Esophagus squamous epithelium (tissue), 5 donors: ENCODE measurements at regions not wholly inside any gene's neighbourhood (a gene's known extent, or its start where the extent isn't known, plus 50 kb on each side); places are given as distances from the start of the nearest gene placed in this dataset.
A peak's percentile ranks its signal among the peaks of the same experiment; 100 is the strongest.

Experiments used
- DNase-seq: peaks from one replicate; lab custom pipeline; 2025; lab: John Stamatoyannopoulos, UW
- H3K27ac ChIP-seq, 4 donors: fragments of 200-600 bp; sonication (generic); one replicate each; pipeline ENCODE4 v1.5.1; 2016 to 2019; ENCODE audit warnings: mild to moderate bottlenecking in 1 of 4
- H3K27me3 ChIP-seq, 4 donors: fragments of 200-600 bp; sonication (generic); 1 replicate in 3 of 4; 2 replicates in 1 of 4; pipeline versions ENCODE4 v1.5.1 to v1.6.0; 2017 to 2021; ENCODE audit warnings: antibody characterized with exemption in 1 of 4
- H3K36me3 ChIP-seq, 3 donors: fragments of 200-600 bp; sonication (generic); one replicate each; pipeline ENCODE4 v1.5.1; 2016 to 2019
- H3K4me1 ChIP-seq, 3 donors: fragments of 200-600 bp; sonication (generic); one replicate each; pipeline ENCODE4 v1.5.1; 2017 to 2019
- H3K4me3 ChIP-seq, 4 donors: fragments of 200-600 bp; sonication (generic); 1 replicate in 3 of 4; 2 replicates in 1 of 4; pipeline ENCODE4 v1.5.1; 2016 to 2019; ENCODE audit warnings: mild to moderate bottlenecking in 2 of 4, moderate library complexity in 1 of 4
- H3K9me3 ChIP-seq, 3 donors: fragments of 200-600 bp; sonication (generic); one replicate each; pipeline ENCODE4 v1.5.1; 2016 to 2019
- POLR2A ChIP-seq, 4 donors: fragments of 450-650 bp; IDR thresholded peaks; one replicate each; pipeline ENCODE4 v1.6.1; 2017; ENCODE audit warnings: antibody characterized with exemption in 4 of 4, mild to moderate bottlenecking in 4 of 4, moderate library complexity in 3 of 4
- WGBS, 2 donors: methylation state at CpG; one replicate each; pipeline ENCODE4 v1.1.5; 2018; 5-methylcytosine and 5-hydroxymethylcytosine counted together
- intact Hi-C: fragments of 100-400 bp; cut with DNase I; formaldehyde crosslinking; loops from one replicate; pipeline ENCODE4 v1.15.0; 2022
- TF ChIP-seq, protein P1 (sequence below), 6 experiments: fragments of 450-650 bp in 4 of 6; fragments of 200-600 bp in 2 of 6; sonication (generic) in 2 of 6; IDR thresholded peaks; one replicate each; pipeline ENCODE4 v1.5.1; 2016 to 2019; ENCODE audit warnings: antibody characterized with exemption in 6 of 6, mild to moderate bottlenecking in 4 of 6, moderate library complexity in 4 of 6
- donor health status: DM: yes; HTN: yes; CAD: no.

DNA sequence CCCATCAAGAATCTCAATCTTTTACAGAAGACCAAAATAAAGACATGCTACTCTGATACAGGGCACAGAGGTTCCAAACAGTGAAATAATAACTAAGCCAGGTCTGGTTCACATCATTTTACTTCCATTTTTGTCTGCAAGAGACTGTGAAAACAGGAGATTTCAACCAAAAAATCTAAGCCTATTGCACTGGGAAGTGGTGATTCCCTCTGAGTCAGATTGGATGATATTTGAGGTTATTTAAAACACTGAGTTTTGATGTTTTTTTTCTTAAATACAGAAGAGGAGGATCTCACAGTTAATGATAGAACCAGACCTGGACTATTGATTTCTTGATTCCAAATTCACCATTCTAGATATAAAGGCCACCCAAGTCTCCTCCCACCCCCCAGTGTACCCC is 117.3 kb upstream of the FAM20A start:
- TF ChIP-seq, protein P1, sequence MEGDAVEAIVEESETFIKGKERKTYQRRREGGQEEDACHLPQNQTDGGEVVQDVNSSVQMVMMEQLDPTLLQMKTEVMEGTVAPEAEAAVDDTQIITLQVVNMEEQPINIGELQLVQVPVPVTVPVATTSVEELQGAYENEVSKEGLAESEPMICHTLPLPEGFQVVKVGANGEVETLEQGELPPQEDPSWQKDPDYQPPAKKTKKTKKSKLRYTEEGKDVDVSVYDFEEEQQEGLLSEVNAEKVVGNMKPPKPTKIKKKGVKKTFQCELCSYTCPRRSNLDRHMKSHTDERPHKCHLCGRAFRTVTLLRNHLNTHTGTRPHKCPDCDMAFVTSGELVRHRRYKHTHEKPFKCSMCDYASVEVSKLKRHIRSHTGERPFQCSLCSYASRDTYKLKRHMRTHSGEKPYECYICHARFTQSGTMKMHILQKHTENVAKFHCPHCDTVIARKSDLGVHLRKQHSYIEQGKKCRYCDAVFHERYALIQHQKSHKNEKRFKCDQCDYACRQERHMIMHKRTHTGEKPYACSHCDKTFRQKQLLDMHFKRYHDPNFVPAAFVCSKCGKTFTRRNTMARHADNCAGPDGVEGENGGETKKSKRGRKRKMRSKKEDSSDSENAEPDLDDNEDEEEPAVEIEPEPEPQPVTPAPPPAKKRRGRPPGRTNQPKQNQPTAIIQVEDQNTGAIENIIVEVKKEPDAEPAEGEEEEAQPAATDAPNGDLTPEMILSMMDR (IDR thresholded peaks at IDR 0.05) = no peak
- TF ChIP-seq POLR2A (IDR thresholded peaks at IDR 0.05) = no peak
- no peaks in the 10 kb centered on the region for H3K36me3 ChIP-seq
- no peak overlapping the region for H3K4me3 ChIP-seq
- H3K27ac ChIP-seq = no peak overlapping the region
- no peak for DNase-seq
- H3K4me1 ChIP-seq = no peaks in the 10 kb centered on the region
- intact Hi-C loops = no loop called here
- H3K9me3 ChIP-seq = no peaks in the 10 kb centered on the region
- peaks cover 0 to 7% (median 0%) of the 10 kb centered on the region in 4 donors for H3K27me3 ChIP-seq

DNA sequence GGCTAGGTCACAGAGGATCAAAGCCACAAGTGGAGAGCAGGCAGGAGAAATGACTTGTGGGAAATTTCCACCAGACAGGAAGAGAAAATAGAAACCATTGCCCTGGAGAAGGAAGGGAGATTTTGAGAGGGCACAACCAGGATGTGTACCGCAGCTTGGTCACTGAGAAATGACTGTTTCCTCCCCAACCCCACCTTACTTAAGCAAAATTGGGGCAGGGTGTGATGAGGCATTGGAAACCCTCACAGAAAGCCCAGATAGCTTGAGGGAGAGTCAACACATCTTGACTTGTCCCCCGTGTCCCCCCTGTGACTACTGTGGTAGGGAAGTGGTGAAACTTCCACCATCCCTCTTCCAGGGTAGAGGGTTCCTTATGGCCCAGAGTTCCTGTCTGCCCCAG is 113.5 kb upstream of the FAM20A start:
- Histone ChIP-seq H3K4me1 (no peaks in the 10 kb centered on the region), H3K9me3 (no peaks in the 10 kb centered on the region), H3K27ac (no peak overlapping the region), H3K27me3 (peaks cover 0 to 4% (median 0%) of the 10 kb centered on the region in 4 donors), H3K36me3 (no peaks in the 10 kb centered on the region), H3K4me3 (no peak overlapping the region)
- intact Hi-C loops = no loop called here
- 72 to 76% methylated on average over 1 to 2 of the region's 2 CpGs for WGBS, 2 donors
- no peak for DNase-seq
- TF ChIP-seq, protein P1 (IDR thresholded peaks at IDR 0.05) = no peak
- TF ChIP-seq POLR2A (IDR thresholded peaks at IDR 0.05) = no peak

DNA sequence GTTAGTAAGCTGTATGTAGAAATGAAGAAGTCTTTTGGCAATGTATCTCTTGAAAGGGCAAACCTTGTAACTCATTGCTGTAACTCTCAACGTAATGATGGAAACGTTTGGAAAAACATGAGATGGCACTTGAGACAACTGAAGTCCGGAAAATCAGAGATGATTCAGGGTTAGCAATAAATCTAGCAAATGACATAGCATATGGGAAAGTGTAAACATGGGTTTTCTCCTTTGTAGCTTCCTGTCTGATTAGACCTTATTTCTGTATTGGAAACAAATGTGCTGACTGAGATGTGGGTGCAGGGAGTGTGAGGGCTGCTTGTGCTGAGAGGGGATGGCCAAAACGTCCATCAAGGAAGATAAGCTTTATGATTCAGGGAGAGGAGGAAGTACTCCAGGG is 110.7 kb upstream of the FAM20A start:
- H3K4me3 ChIP-seq = no peak overlapping the region
- H3K27me3 ChIP-seq = peaks cover 0 to 4% (median 0%) of the 10 kb centered on the region in 4 donors
- no peak overlapping the region for H3K27ac ChIP-seq
- intact Hi-C loops = no loop called here
- no peak for DNase-seq
- no peak for TF ChIP-seq POLR2A (IDR thresholded peaks at IDR 0.05)
- TF ChIP-seq, protein P1 (IDR thresholded peaks at IDR 0.05) = no peak
- no peaks in the 10 kb centered on the region for H3K36me3 ChIP-seq
- peaks cover 0 to 5% (median 0%) of the 10 kb centered on the region in 3 donors for H3K4me1 ChIP-seq
- 32 to 41% methylated on average over 4 of the region's 4 CpGs for WGBS, 2 donors
- H3K9me3 ChIP-seq = no peaks in the 10 kb centered on the region

DNA sequence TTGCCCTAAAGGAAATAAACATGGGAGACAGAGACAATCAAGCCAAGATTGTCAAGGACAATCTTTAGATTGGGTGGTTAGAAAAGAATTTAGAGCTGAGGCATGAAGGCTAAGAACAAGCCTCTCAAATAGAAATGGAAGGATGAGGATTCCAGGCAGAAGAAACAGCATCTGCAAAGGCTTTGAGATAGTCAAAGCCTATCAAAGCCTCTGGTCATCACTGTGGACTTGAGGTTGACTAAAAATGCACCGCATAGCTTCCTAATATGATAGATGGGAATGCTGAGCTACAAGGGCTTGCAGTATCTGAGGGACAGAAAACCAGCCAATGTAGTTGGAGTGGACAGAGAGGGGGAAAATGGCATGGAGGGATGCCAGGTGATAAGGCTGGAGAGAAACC is 109.8 kb upstream of the FAM20A start:
- WGBS, 2 donors = 52 to 69% methylated on average over 1 of the region's 1 CpG
- intact Hi-C loops = no loop called here
- peak overlapping the region in 2 of 4 donors; percentile 35 to 61 for H3K27ac ChIP-seq

DNA sequence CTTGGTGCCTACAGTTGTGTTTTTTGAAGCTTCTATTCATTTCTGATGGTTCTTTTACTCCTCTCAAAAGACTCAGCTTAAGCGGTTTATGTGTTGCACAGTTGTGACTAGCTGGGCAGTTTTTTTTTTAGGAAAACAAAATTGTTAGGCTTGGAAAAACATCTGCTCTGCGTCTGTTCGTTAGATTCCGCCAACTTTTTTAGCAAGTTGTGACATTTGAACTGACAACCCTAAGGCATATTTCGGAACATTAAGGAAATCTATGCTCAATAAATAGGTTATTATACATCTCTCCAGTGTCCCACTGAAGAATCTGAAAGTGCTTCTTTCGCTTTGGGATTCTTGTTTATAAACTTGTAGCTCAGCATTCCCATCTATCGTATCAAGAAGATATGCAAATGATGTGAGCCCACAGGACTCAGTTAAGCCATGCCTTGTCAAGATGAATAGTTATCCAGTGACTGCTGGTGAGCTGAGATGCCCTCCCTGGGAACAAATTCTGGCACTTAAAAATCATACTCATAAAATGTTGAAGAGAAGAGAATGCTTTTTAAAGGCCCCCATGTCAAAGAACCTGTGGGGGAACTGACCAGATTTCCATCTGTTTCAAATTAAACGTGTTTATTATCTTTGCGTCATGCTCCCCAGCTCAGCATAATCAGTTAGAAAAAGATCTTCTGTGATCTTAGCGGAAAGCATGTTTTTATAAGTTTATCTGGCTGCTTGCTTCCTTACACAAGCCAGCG is 109.0 kb upstream of the FAM20A start:
- 54 to 66% methylated on average over 11 of the region's 11 CpGs for WGBS, 2 donors
- H3K27ac ChIP-seq = peak overlapping the region in 2 of 4 donors; percentile 35 to 61
- H3K4me3 ChIP-seq = no peak overlapping the region
- H3K36me3 ChIP-seq = no peaks in the 10 kb centered on the region
- peaks cover 0 to 8% (median 0%) of the 10 kb centered on the region in 3 donors for H3K4me1 ChIP-seq
- no peak for DNase-seq
- peaks cover 0 to 4% (median 0%) of the 10 kb centered on the region in 4 donors for H3K27me3 ChIP-seq
- TF ChIP-seq, protein P1 (IDR thresholded peaks at IDR 0.05) = no peak
- no peak for TF ChIP-seq POLR2A (IDR thresholded peaks at IDR 0.05)
- H3K9me3 ChIP-seq = no peaks in the 10 kb centered on the region
- intact Hi-C loops = no loop called here

More for the DNA sequence above, 109.8 kb upstream of the FAM20A start:
- Histone ChIP-seq H3K36me3 (no peaks in the 10 kb centered on the region), H3K4me3 (no peak overlapping the region), H3K4me1 (peaks cover 0 to 8% (median 0%) of the 10 kb centered on the region in 3 donors), H3K27me3 (peaks cover 0 to 4% (median 0%) of the 10 kb centered on the region in 4 donors), H3K9me3 (no peaks in the 10 kb centered on the region)
- no peak for TF ChIP-seq POLR2A (IDR thresholded peaks at IDR 0.05)
- TF ChIP-seq, protein P1 (IDR thresholded peaks at IDR 0.05) = no peak
- no peak for DNase-seq
